ENCODE measurements at regions not wholly inside any gene's neighbourhood (a gene's known extent, or its start where the extent isn't known, plus 50 kb on each side); places are given as distances from the start of the nearest gene placed in this dataset.
"Not testable (repeated sequence)": the region's sequence is repeated elsewhere in the genome, so short reads cannot be mapped to it uniquely, and the experiment has no call there.

DNA sequence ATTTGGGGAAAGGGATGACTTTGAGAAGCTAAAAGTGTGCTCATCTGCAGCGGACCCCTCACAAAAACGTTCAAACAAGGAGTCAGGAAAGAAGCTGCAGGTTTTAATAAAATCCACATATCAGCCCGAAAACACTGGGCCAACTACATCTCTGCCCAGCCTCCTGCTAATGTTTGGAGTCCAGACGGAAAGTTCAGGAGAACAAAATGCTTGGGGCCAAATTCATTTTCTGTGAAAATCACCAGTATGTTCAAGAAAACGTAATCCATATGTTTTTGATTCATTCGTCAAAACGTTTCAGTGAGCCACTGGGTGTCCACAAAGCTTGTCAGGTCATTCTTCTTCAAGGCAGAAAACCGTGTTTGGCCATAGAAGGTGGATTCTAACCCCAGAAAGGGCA lies 87.5 kb upstream of the GAS1 start:
- no peak for DNase-seq
- no peaks in the 10 kb centered on the region for H3K79me2 ChIP-seq (ENCODE audit: low read length)
- no peaks in the 10 kb centered on the region for H3K9me3 ChIP-seq (ENCODE audit: low read length)
- no peak overlapping the region for H3K9ac ChIP-seq (ENCODE audit: low read length)
- H3K4me2 ChIP-seq (ENCODE audit: low read depth, low read length, poor library complexity, severe bottlenecking), result no peak overlapping the region
- H3K9me2 ChIP-seq (replicated peaks; ENCODE audit: insufficient read depth, low read length), result no peaks in the 10 kb centered on the region
- H3K4me1 ChIP-seq (ENCODE audit: low read length), result no peaks in the 10 kb centered on the region
- H4K20me1 ChIP-seq (ENCODE audit: insufficient read depth, low read depth, low read length), result no peaks in the 10 kb centered on the region
- H3K27ac ChIP-seq (ENCODE audit: low read length), result no peak overlapping the region
- no peak overlapping the region for H2AFZ ChIP-seq (ENCODE audit: low read length)
- H3K4me3 ChIP-seq (ENCODE audit: low read length), result no peak overlapping the region
- H3K27me3 ChIP-seq (ENCODE audit: low read length), result no peaks in the 10 kb centered on the region
- H3K36me3 ChIP-seq (ENCODE audit: insufficient read depth, low read length), result no peaks in the 10 kb centered on the region

DNA sequence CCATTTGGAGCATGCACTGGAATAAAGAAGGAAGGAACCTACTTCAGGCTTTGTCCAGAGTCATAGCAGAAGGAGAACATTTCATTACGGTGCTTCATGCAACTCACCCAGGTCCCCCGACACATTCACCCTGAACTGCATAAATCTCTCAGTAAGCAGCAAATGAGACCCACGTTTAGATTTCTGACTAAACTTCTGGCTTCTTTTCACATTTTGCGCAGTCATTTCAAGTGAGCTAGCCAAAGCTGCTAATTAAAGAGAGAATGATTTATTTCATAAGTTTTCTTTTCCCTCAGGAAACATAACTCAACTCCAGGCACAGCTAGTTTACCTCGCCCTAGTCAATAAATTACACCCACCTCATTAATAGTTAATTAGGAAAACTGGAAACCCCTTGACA lies 88.6 kb upstream of the GAS1 start:
- Histone ChIP-seq H3K4me3 (ENCODE audit: low read length) (no peak overlapping the region), H4K20me1 (ENCODE audit: insufficient read depth, low read depth, low read length) (no peaks in the 10 kb centered on the region), H2AFZ (ENCODE audit: low read length) (no peak overlapping the region), H3K36me3 (ENCODE audit: insufficient read depth, low read length) (no peaks in the 10 kb centered on the region), H3K9me3 (ENCODE audit: low read length) (no peaks in the 10 kb centered on the region), H3K27me3 (ENCODE audit: low read length) (no peaks in the 10 kb centered on the region), H3K79me2 (ENCODE audit: low read length) (no peaks in the 10 kb centered on the region), H3K27ac (ENCODE audit: low read length) (no peak overlapping the region), H3K4me2 (ENCODE audit: low read depth, low read length, poor library complexity, severe bottlenecking) (no peak overlapping the region), H3K9ac (ENCODE audit: low read length) (no peak overlapping the region), H3K9me2 (replicated peaks; ENCODE audit: insufficient read depth, low read length) (no peaks in the 10 kb centered on the region), H3K4me1 (ENCODE audit: low read length) (no peaks in the 10 kb centered on the region)
- no peak for DNase-seq

DNA sequence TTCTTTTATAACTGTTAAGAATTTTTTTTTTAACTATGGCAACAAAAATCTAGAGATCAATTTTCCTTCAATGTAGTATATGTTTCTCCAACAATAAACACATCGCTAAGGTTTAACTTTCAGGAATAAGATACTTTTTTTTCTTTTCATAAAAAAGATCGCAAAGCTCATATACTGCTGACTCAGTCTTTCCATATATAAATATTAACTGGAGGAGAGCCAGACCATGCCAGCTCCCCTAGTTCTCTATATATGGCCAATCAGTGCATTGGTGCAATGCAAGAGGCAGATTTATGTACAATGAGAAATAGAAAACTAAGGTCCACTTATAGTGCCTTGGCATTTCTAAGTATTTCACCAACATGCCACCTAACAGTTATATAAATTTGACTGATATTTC lies 89.2 kb upstream of the GAS1 start:
- DNase-seq, result no peak
- Histone ChIP-seq H3K4me1 (ENCODE audit: low read length) (no peaks in the 10 kb centered on the region), H3K9me2 (replicated peaks; ENCODE audit: insufficient read depth, low read length) (no peaks in the 10 kb centered on the region), H3K36me3 (ENCODE audit: insufficient read depth, low read length) (no peaks in the 10 kb centered on the region), H3K79me2 (ENCODE audit: low read length) (no peaks in the 10 kb centered on the region), H3K27me3 (ENCODE audit: low read length) (no peaks in the 10 kb centered on the region), H2AFZ (ENCODE audit: low read length) (no peak overlapping the region), H3K4me2 (ENCODE audit: low read depth, low read length, poor library complexity, severe bottlenecking) (no peak overlapping the region), H3K27ac (ENCODE audit: low read length) (no peak overlapping the region), H3K9ac (ENCODE audit: low read length) (no peak overlapping the region), H4K20me1 (ENCODE audit: insufficient read depth, low read depth, low read length) (no peaks in the 10 kb centered on the region), H3K4me3 (ENCODE audit: low read length) (no peak overlapping the region), H3K9me3 (ENCODE audit: low read length) (no peaks in the 10 kb centered on the region)

DNA sequence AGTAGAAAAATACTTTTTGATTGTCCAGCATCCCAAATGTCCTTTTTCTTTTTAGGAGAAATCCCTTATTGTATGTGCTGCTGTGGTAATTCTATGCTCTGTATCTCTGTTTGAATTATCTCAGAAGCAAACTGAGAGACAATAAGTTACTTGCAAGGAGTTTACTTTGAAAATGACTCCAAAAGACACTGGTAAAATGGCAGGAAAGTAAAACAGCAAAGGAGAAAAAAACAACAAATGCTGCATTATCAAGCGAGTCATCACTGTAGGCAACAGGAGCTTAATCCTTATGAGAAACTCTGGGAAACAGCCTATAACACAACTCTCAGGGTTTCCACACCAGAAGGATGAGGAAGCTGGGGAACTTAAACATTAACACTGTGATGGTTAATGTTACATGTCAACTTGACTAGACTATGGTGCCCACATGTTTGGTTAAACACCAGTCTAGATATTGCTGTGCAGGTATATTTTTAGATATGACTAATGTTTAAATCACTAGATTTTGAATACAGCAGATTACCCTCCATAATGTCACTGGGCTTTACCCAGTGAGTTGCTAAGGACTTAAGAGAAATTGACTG lies 92.6 kb upstream of the GAS1 start:
- H2AFZ ChIP-seq (ENCODE audit: low read length), result no peak overlapping the region
- H3K27me3 ChIP-seq (ENCODE audit: low read length), result no peaks in the 10 kb centered on the region
- H3K79me2 ChIP-seq (ENCODE audit: low read length), result no peaks in the 10 kb centered on the region
- H3K27ac ChIP-seq (ENCODE audit: low read length), result no peak overlapping the region
- no peak overlapping the region for H3K9ac ChIP-seq (ENCODE audit: low read length)
- no peaks in the 10 kb centered on the region for H3K9me3 ChIP-seq (ENCODE audit: low read length)
- no peak for DNase-seq
- H3K4me2 ChIP-seq (ENCODE audit: low read depth, low read length, poor library complexity, severe bottlenecking), result no peak overlapping the region
- no peaks in the 10 kb centered on the region for H3K4me1 ChIP-seq (ENCODE audit: low read length)
- H4K20me1 ChIP-seq (ENCODE audit: insufficient read depth, low read depth, low read length), result no peaks in the 10 kb centered on the region
- no peak overlapping the region for H3K4me3 ChIP-seq (ENCODE audit: low read length)
- H3K9me2 ChIP-seq (replicated peaks; ENCODE audit: insufficient read depth, low read length), result no peaks in the 10 kb centered on the region
- H3K36me3 ChIP-seq (ENCODE audit: insufficient read depth, low read length), result no peaks in the 10 kb centered on the region

DNA sequence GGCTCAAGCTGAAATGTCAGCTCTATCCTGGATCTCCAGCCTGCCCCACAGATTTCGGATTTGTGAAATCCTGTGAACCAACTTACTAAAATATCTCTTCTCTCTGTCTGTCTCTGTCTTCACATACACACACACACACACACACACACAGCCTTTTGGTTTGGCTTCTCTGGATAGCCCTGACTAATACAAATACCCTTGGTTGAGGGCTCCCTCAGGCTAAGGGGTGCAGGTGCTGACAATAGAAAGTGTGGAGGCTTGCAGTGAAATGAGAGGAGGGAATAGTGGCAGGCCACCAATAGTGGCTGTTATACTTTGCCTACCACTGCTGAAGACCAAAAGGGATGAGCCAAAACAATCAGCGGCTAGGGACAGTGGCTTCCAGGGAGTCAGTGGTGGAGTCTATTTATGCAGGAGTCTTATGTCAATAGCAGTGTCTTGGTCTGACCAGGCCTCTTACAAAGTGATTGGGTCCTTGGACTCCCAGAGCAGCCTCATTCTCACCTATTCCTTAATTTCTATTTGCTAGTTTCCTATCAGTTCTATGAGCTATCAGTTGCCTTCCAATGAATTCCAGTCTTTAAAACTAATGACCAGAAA lies 93.2 kb upstream of the GAS1 start:
- Histone ChIP-seq H3K36me3 (ENCODE audit: insufficient read depth, low read length) (no peaks in the 10 kb centered on the region), H3K4me2 (ENCODE audit: low read depth, low read length, poor library complexity, severe bottlenecking) (no peak overlapping the region), H3K79me2 (ENCODE audit: low read length) (no peaks in the 10 kb centered on the region), H3K4me3 (ENCODE audit: low read length) (no peak overlapping the region), H2AFZ (ENCODE audit: low read length) (no peak overlapping the region), H3K27ac (ENCODE audit: low read length) (no peak overlapping the region), H3K9me3 (ENCODE audit: low read length) (no peaks in the 10 kb centered on the region), H3K9ac (ENCODE audit: low read length) (no peak overlapping the region), H3K9me2 (replicated peaks; ENCODE audit: insufficient read depth, low read length) (no peaks in the 10 kb centered on the region), H3K27me3 (ENCODE audit: low read length) (no peaks in the 10 kb centered on the region), H4K20me1 (ENCODE audit: insufficient read depth, low read depth, low read length) (no peaks in the 10 kb centered on the region), H3K4me1 (ENCODE audit: low read length) (no peaks in the 10 kb centered on the region)
- no peak for DNase-seq

DNA sequence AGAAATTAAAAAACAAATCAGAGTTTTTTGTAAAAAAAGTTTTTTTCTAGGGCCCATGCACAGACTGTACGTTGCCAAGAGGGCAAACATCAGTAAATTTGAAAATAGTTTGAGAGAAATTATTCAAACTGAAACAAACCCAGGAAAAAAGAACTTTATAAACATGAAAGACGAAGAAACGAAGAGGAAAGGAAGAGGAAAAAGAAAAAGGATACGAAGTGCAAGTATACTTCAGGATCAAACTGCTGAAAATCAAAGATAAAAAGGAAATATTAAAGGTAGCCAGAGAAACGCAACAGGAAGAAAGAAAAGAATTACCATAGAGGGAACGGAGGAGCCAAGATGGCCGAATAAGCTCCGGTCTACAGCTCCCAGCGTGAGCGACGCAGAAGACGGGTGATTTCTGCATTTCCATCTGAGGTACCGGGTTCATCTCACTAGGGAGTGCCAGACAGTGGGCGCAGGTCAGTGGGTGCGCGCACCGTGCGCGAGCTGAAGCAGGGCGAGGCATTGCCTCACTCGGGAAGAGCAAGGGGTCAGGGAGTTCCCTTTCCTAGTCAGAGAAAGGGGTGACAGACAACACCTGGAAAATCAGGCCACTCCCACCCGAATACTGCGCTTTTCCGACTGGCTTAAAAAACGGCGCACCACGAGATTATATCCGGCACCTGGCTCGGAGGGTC lies 94.4 kb upstream of the GAS1 start:
- not testable (repeated sequence) for H3K4me3 ChIP-seq (ENCODE audit: low read length); H3K4me1 ChIP-seq (ENCODE audit: low read length); H3K9me3 ChIP-seq (ENCODE audit: low read length); DNase-seq; H3K36me3 ChIP-seq (ENCODE audit: insufficient read depth, low read length); H3K4me2 ChIP-seq (ENCODE audit: low read depth, low read length, poor library complexity, severe bottlenecking); H3K27ac ChIP-seq (ENCODE audit: low read length); H3K79me2 ChIP-seq (ENCODE audit: low read length); H4K20me1 ChIP-seq (ENCODE audit: insufficient read depth, low read depth, low read length); H3K9me2 ChIP-seq (replicated peaks; ENCODE audit: insufficient read depth, low read length); H2AFZ ChIP-seq (ENCODE audit: low read length); H3K27me3 ChIP-seq (ENCODE audit: low read length); H3K9ac ChIP-seq (ENCODE audit: low read length)

DNA sequence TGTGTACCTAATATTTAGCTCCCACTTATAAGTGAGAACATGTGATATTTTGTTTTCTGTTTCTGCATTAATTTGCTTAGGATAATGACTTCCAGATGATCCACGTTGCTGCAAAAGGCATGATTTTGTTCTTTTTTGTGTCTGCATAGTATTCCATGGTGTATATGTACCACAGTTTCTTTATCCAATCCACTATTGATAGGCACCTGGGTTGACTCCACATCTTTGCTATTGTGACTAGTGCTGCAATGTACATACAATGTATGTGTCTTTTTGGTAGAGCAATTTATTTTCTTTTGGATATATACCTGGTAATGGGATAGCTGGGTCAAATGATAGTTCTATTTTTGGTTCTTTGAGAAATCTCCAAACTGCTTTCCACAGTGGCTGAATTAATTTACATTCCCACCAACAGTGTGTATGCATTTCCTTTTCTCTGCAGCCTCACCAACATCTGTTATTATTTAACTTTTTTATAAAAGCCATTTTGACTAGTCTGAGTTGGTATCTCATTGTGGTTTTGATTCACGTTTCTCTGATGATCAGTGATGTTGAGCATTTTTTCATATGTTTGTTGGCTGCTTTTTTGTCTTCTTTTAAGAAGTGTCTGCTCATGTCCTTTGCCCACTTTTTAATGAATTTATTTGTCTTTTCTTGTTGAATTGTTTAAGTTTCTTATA lies 102.8 kb upstream of the GAS1 start:
- H3K4me2 ChIP-seq (ENCODE audit: low read depth, low read length, poor library complexity, severe bottlenecking); H3K4me3 ChIP-seq (ENCODE audit: low read length); H4K20me1 ChIP-seq (ENCODE audit: insufficient read depth, low read depth, low read length); H3K79me2 ChIP-seq (ENCODE audit: low read length); H3K27ac ChIP-seq (ENCODE audit: low read length); H3K36me3 ChIP-seq (ENCODE audit: insufficient read depth, low read length); H3K27me3 ChIP-seq (ENCODE audit: low read length); H3K9me3 ChIP-seq (ENCODE audit: low read length); H3K4me1 ChIP-seq (ENCODE audit: low read length); H3K9ac ChIP-seq (ENCODE audit: low read length); DNase-seq; H2AFZ ChIP-seq (ENCODE audit: low read length); H3K9me2 ChIP-seq (replicated peaks; ENCODE audit: insufficient read depth, low read length): not testable (repeated sequence)

DNA sequence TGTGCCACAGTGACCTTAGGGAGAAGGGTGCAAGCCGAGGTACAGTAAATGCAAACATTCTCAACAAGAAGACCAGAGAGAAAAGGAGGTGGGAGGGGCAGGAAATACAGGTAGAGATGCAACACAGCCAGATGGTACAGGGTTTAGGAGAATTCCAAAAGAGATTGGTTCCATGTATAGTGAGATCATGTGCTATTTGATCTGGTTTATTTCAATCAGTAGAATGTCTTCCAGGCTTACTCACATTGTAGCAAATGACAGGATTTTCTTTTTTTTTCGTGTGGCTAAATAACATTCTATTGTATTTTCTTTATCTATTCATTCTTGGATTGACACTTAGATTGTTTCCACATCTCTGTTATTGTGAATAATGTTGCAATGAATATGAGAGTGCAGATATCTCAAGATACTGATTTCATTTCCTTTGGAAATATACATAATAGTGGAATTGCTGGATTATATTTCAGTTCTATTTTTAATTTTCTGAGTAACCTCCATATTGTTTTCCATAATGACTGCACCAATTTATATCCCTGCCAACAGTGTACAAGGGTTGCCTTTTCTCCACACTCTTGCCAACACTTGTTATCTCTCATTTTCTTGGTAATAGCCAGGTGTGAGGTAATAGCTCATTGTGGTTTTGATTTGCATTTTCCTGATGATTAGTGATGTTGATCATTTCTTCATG lies 107.8 kb upstream of the GAS1 start:
- Histone ChIP-seq H3K9me3 (ENCODE audit: low read length) (no peaks in the 10 kb centered on the region), H3K36me3 (ENCODE audit: insufficient read depth, low read length) (no peaks in the 10 kb centered on the region), H3K9me2 (replicated peaks; ENCODE audit: insufficient read depth, low read length) (no peaks in the 10 kb centered on the region), H4K20me1 (ENCODE audit: insufficient read depth, low read depth, low read length) (no peaks in the 10 kb centered on the region), H2AFZ (ENCODE audit: low read length) (no peak overlapping the region), H3K4me2 (ENCODE audit: low read depth, low read length, poor library complexity, severe bottlenecking) (no peak overlapping the region), H3K4me3 (ENCODE audit: low read length) (no peak overlapping the region), H3K9ac (ENCODE audit: low read length) (no peak overlapping the region), H3K4me1 (ENCODE audit: low read length) (no peaks in the 10 kb centered on the region), H3K27ac (ENCODE audit: low read length) (no peak overlapping the region), H3K27me3 (ENCODE audit: low read length) (no peaks in the 10 kb centered on the region), H3K79me2 (ENCODE audit: low read length) (no peaks in the 10 kb centered on the region)
- DNase-seq, result no peak

Data from Karpas-422 (cell line).